ENCODE measurements at regions not wholly inside any gene's neighbourhood (a gene's known extent, or its start where the extent isn't known, plus 50 kb on each side); places are given as distances from the start of the nearest gene placed in this dataset.

- DNase-seq (ENCODE audit: low read depth): no peak
- no peak for TF ChIP-seq CTCF (IDR thresholded peaks at IDR 0.05; ENCODE audit: insufficient read depth, low read depth, low read length, missing control alignments)
- no peak overlapping the region for H3K4me3 ChIP-seq (ENCODE audit: low read depth, low read length)
Measured at GRCh38 chr2:157152362-157152761, 105.1 kb upstream of the GALNT5 start.

GRCh38 chr2:157155992-157156391 lies 101.5 kb upstream of the GALNT5 start:
- H3K4me3 ChIP-seq (ENCODE audit: low read depth, low read length): no peak overlapping the region
- TF ChIP-seq CTCF (IDR thresholded peaks at IDR 0.05; ENCODE audit: insufficient read depth, low read depth, low read length, missing control alignments): no peak
- no peak for DNase-seq (ENCODE audit: low read depth)

- TF ChIP-seq CTCF (IDR thresholded peaks at IDR 0.05; ENCODE audit: insufficient read depth, low read depth, low read length, missing control alignments): no peak
- no peak overlapping the region for H3K4me3 ChIP-seq (ENCODE audit: low read depth, low read length)
- DNase-seq (ENCODE audit: low read depth): no peak
Measured at GRCh38 chr2:157158111-157158510, 99.4 kb upstream of the GALNT5 start.

GRCh38 chr2:157159221-157159934 lies 98.1 kb upstream of the GALNT5 start:
- TF ChIP-seq CTCF (IDR thresholded peaks at IDR 0.05; ENCODE audit: insufficient read depth, low read depth, low read length, missing control alignments): no peak
- no peak overlapping the region for H3K4me3 ChIP-seq (ENCODE audit: low read depth, low read length)
- no peak for DNase-seq (ENCODE audit: low read depth)

GRCh38 chr2:157160111-157160510 lies 97.4 kb upstream of the GALNT5 start:
- no peak overlapping the region for H3K4me3 ChIP-seq (ENCODE audit: low read depth, low read length)
- DNase-seq (ENCODE audit: low read depth): no peak
- TF ChIP-seq CTCF (IDR thresholded peaks at IDR 0.05; ENCODE audit: insufficient read depth, low read depth, low read length, missing control alignments): no peak

GRCh38 chr2:157164370-157164769 lies 93.1 kb upstream of the GALNT5 start:
- no peak for DNase-seq (ENCODE audit: low read depth)
- no peak for TF ChIP-seq CTCF (IDR thresholded peaks at IDR 0.05; ENCODE audit: insufficient read depth, low read depth, low read length, missing control alignments)
- H3K4me3 ChIP-seq (ENCODE audit: low read depth, low read length): no peak overlapping the region

GRCh38 chr2:157164891-157165290 lies 92.6 kb upstream of the GALNT5 start:
- H3K4me3 ChIP-seq (ENCODE audit: low read depth, low read length): no peak overlapping the region
- no peak for TF ChIP-seq CTCF (IDR thresholded peaks at IDR 0.05; ENCODE audit: insufficient read depth, low read depth, low read length, missing control alignments)
- no peak for DNase-seq (ENCODE audit: low read depth)

Data from GM12865 (cell line).